ENCODE measurements at regions not wholly inside any gene's neighbourhood (a gene's known extent, or its start where the extent isn't known, plus 50 kb on each side); places are given as distances from the start of the nearest gene placed in this dataset.

DNA sequence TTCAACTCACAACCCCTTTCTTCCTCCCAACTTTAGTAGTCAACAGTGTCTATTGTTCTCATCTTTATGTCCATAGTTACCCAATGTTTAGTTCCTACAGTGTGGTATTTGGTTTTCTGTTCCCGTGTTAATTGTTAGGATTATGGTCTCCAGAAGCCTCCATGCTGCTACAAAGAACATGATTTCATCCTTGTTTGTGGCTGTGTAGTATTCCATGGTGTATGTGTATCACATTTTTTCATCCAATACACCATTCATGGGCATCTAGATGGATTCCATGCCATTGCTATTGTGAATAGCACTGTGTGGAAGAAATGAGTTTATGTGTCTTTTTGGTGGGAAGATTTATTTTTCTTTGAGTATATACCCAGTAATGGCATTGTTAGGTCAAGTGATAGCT is 420.3 kb downstream of the XYLT1 start:
- TF ChIP-seq, protein P1, sequence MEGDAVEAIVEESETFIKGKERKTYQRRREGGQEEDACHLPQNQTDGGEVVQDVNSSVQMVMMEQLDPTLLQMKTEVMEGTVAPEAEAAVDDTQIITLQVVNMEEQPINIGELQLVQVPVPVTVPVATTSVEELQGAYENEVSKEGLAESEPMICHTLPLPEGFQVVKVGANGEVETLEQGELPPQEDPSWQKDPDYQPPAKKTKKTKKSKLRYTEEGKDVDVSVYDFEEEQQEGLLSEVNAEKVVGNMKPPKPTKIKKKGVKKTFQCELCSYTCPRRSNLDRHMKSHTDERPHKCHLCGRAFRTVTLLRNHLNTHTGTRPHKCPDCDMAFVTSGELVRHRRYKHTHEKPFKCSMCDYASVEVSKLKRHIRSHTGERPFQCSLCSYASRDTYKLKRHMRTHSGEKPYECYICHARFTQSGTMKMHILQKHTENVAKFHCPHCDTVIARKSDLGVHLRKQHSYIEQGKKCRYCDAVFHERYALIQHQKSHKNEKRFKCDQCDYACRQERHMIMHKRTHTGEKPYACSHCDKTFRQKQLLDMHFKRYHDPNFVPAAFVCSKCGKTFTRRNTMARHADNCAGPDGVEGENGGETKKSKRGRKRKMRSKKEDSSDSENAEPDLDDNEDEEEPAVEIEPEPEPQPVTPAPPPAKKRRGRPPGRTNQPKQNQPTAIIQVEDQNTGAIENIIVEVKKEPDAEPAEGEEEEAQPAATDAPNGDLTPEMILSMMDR (IDR thresholded peaks at IDR 0.05; ENCODE audit: insufficient read depth, low read depth, low read length, missing control alignments), result no peak
- DNase-seq (ENCODE audit: low read depth), result no peak
- H3K4me3 ChIP-seq (ENCODE audit: low read depth, low read length), result no peak overlapping the region

All from GM12865 (cell line).